Right lobe of liver (tissue), 6 donors: ENCODE measurements at regions not wholly inside any gene's neighbourhood (a gene's known extent, or its start where the extent isn't known, plus 50 kb on each side); places are given as distances from the start of the nearest gene placed in this dataset.

Source experiments
- ATAC-seq, 4 donors: fragments of 200-7000 bp; cut with Tn5 transposase; one replicate each; pipeline ENCODE4 v1.9.1; 2020; ENCODE audit warnings: mild to moderate bottlenecking in 4 of 4, moderate library complexity in 4 of 4
- DNase-seq, 3 donors: peaks; one replicate each; pipeline ENCODE4 v3.0.0-alpha.2; 2020
- H3K27ac ChIP-seq, 3 donors: fragments of 200-600 bp; one replicate each; pipeline ENCODE4 v1.8.0; 2022
- H3K27me3 ChIP-seq, 2 donors: fragments of 200-600 bp; one replicate each; pipeline ENCODE4 v1.8.0; 2022
- H3K36me3 ChIP-seq, 4 donors: fragments of 200-600 bp; sonication (generic) in 1 of 4; one replicate each; pipeline versions ENCODE4 v1.5.1 to v1.8.0; 2017 to 2022; ENCODE audit warnings: control low read depth in 1 of 4
- H3K4me1 ChIP-seq, 4 donors: fragments of 200-600 bp; sonication (generic) in 1 of 4; one replicate each; pipeline versions ENCODE4 v1.5.1 to v1.8.0; 2017 to 2022; ENCODE audit warnings: control low read depth in 1 of 4
- H3K4me3 ChIP-seq, 3 donors: fragments of 200-600 bp; one replicate each; pipeline ENCODE4 v1.8.0; 2022
- H3K9me3 ChIP-seq, 4 donors: fragments of 200-600 bp; sonication (generic) in 1 of 4; one replicate each; pipeline versions ENCODE4 v1.5.1 to v1.8.0; 2017 to 2022; ENCODE audit warnings: control low read depth in 1 of 4
- POLR2A ChIP-seq: fragments of 450-650 bp; IDR thresholded peaks from one replicate; pipeline ENCODE4 v1.6.1; 2017; ENCODE audit warnings: antibody characterized with exemption, mild to moderate bottlenecking
- WGBS: methylation state at CpG from one replicate; pipeline ENCODE4 v1.1.6; 2018; ENCODE audit warnings: low coverage, low lambda C conversion rate; ENCODE audit not compliant: insufficient coverage; ENCODE audit errors: missing lambda C conversion rate; 5-methylcytosine and 5-hydroxymethylcytosine counted together
- intact Hi-C, 2 donors: fragments of 100-400 bp; cut with DNase I; formaldehyde crosslinking; loops; one replicate each; pipeline versions ENCODE4 v1.11.2 to v1.14.1; 2022
- TF ChIP-seq, protein P1 (sequence below), 4 donors: fragments of 200-600 bp in 3 of 4; fragments of 450-650 bp in 1 of 4; IDR thresholded peaks; one replicate each; pipeline versions ENCODE4 v1.5.1 to v1.8.0; 2016 to 2022; ENCODE audit warnings: antibody characterized with exemption in 4 of 4, mild to moderate bottlenecking in 2 of 4
- donor health status: DM: no; HTN: yes; CAD: no.
- donor health status: DM: no; HTN: no; CAD: no.
- donor health status: DM: no; HTN: no; CAD: no.
- donor health status: DM: no; HTN: yes; CAD: no.
- donor health status: DM: no; HTN: yes; CAD: no.

DNA sequence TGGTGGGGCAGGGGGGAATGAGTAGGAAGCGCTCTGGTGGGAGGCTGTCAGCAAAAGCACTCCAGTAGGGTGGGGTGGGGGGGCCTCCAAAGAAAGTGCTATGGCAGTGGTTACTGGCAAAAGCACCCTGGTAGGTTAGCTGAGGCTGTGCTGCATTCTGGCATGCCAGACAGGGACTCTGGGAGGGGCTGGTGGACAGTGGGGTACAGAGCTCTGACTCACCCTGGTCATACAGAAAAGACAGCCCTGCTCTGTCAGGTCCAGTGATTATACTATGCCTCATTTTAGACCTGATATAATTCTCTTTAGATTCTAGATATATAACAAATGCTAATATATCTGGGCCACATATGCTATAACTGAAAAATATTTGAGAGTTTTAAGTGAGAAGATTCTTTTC is 82.8 kb upstream of the CPNE4 start:
- no peak overlapping the region for H3K27ac ChIP-seq
- DNase-seq (no peak), ATAC-seq (no peak)
- H3K27me3 ChIP-seq = no peaks in the 10 kb centered on the region
- intact Hi-C loops = no loop called here
- TF ChIP-seq POLR2A = no peak
- TF ChIP-seq, protein P1, sequence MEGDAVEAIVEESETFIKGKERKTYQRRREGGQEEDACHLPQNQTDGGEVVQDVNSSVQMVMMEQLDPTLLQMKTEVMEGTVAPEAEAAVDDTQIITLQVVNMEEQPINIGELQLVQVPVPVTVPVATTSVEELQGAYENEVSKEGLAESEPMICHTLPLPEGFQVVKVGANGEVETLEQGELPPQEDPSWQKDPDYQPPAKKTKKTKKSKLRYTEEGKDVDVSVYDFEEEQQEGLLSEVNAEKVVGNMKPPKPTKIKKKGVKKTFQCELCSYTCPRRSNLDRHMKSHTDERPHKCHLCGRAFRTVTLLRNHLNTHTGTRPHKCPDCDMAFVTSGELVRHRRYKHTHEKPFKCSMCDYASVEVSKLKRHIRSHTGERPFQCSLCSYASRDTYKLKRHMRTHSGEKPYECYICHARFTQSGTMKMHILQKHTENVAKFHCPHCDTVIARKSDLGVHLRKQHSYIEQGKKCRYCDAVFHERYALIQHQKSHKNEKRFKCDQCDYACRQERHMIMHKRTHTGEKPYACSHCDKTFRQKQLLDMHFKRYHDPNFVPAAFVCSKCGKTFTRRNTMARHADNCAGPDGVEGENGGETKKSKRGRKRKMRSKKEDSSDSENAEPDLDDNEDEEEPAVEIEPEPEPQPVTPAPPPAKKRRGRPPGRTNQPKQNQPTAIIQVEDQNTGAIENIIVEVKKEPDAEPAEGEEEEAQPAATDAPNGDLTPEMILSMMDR (IDR thresholded peaks at IDR 0.05) = no peak
- H3K36me3 ChIP-seq = no peaks in the 10 kb centered on the region
- 0% methylated on average over 1 of the region's 1 CpG for WGBS
- H3K4me1 ChIP-seq = no peaks in the 10 kb centered on the region
- no peak overlapping the region for H3K4me3 ChIP-seq
- H3K9me3 ChIP-seq = no peaks in the 10 kb centered on the region

DNA sequence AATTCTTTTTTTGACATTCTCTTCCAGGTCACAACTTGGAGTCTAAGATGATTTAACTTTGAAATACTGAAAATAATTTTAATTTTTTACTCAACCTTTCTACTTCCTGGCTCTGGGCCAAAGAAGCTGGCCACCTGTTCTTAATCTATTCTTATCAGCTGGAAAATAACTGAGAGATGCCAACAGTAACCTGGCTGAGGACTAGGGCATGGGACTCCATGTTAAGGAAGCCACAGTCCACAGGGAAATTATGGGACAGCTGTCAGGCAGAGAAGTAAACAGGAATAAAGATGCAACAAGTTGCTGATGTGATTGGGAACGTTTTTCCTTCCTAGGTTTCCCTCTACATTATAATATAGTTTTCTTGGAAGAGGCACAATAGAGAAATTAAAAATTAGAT is 84.7 kb upstream of the CPNE4 start:
- WGBS = 19% methylated on average over 1 of the region's 1 CpG
- Histone ChIP-seq H3K27me3 (no peaks in the 10 kb centered on the region), H3K4me1 (no peaks in the 10 kb centered on the region), H3K4me3 (no peak overlapping the region), H3K9me3 (no peaks in the 10 kb centered on the region), H3K36me3 (no peaks in the 10 kb centered on the region), H3K27ac (no peak overlapping the region)
- no peak for ATAC-seq
- DNase-seq = no peak
- TF ChIP-seq POLR2A = no peak
- TF ChIP-seq, protein P1 (IDR thresholded peaks at IDR 0.05) = no peak
- intact Hi-C loops = no loop called here

DNA sequence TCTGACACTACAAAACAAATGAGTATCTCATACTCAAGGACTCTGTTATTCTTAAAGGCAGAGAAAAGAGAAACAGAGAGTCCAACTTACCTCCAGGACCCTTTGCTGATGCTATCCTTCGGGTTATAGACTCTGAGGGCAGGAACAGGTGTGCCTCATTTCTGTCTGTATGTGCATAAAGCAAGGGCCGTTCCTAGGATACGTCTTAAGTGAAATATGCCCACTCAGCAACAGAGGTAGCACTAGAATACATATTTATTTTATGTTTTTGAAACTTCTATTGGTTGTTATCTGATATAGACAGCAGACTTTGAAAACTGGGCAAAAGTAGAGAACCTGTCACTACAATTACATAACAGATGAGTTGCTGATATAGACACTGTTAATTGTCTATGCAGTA is 89.3 kb upstream of the CPNE4 start:
- H3K27me3 ChIP-seq = no peaks in the 10 kb centered on the region
- H3K4me3 ChIP-seq = no peak overlapping the region
- no peaks in the 10 kb centered on the region for H3K4me1 ChIP-seq
- TF ChIP-seq, protein P1 (IDR thresholded peaks at IDR 0.05) = no peak
- TF ChIP-seq POLR2A = no peak
- no peak for ATAC-seq
- no peaks in the 10 kb centered on the region for H3K36me3 ChIP-seq
- no peak overlapping the region for H3K27ac ChIP-seq
- no peaks in the 10 kb centered on the region for H3K9me3 ChIP-seq
- DNase-seq = no peak
- 29% methylated on average over 3 of the region's 3 CpGs for WGBS
- intact Hi-C loops = no loop called here

DNA sequence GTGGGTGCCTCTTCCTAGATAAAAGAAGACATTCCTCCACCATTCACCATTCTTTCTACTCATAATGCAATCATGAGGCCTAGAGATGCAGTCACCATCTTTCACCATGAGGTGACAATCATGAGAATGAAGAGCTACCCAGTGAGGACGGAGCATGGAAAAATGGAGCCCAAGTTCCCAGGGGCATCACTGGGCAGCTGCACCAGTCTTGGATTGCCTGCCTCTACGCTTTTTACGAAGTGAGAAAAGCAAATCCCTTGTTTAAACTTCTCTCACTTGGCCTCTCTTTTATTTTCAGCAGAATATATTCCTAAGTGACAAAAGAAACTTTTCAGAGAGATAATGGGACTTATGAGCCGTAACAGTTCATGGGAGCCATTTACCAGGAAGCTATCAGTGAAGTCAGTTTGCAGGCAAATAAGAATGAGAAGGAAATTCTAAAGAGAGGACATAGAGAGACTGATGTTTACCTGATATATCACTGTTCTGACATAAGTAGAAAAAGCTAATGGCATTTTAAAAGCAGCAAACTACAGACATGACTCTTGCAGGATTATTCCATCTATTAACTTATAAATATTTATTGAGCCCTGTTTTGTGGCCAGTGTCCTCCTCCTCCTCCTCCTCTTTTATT is 90.0 kb upstream of the CPNE4 start:
- H3K4me3 ChIP-seq = no peak overlapping the region
- TF ChIP-seq, protein P1 (IDR thresholded peaks at IDR 0.05) = no peak
- no peak for TF ChIP-seq POLR2A
- no peak overlapping the region for H3K27ac ChIP-seq
- H3K4me1 ChIP-seq = no peaks in the 10 kb centered on the region
- H3K9me3 ChIP-seq = no peaks in the 10 kb centered on the region
- H3K27me3 ChIP-seq = no peaks in the 10 kb centered on the region
- ATAC-seq = no peak
- WGBS = 55% methylated on average over 4 of the region's 4 CpGs
- intact Hi-C loops = no loop called here
- H3K36me3 ChIP-seq = no peaks in the 10 kb centered on the region
- DNase-seq = no peak

DNA sequence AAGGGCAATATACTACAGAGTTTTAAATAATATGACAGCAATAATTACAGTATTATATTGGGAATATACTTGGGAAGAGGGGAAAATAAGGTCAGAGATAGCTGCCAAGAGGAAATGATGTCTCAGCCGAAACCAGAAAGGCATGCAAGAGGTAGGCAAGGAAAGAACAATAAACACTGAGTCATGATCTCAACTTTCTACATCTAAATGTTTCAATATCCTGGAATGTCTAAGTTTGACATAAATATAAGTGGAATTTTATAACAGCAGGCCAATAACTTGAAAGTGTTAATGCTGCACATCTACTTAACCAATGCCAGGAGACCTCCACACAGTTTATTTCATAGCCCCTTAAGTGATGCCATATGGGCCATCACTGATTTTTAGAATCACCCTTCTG is 99.8 kb upstream of the CPNE4 start:
- H3K27me3 ChIP-seq = no peaks in the 10 kb centered on the region
- no peaks in the 10 kb centered on the region for H3K9me3 ChIP-seq
- TF ChIP-seq, protein P1 (IDR thresholded peaks at IDR 0.05) = no peak
- no peak for TF ChIP-seq POLR2A
- 26% methylated on average over 1 of the region's 1 CpG for WGBS
- no peaks in the 10 kb centered on the region for H3K36me3 ChIP-seq
- DNase-seq = no peak
- H3K27ac ChIP-seq = no peak overlapping the region
- no peaks in the 10 kb centered on the region for H3K4me1 ChIP-seq
- intact Hi-C loops = no loop called here
- no peak for ATAC-seq
- no peak overlapping the region for H3K4me3 ChIP-seq
